Chondrocyte (in vitro differentiated cells): ENCODE measurements at regions not wholly inside any gene's neighbourhood (a gene's known extent, or its start where the extent isn't known, plus 50 kb on each side); places are given as distances from the start of the nearest gene placed in this dataset.

ENCODE experiments used
- DNase-seq: peaks from one replicate; pipeline ENCODE4 v3.0.0; 2021; ENCODE audit warnings: mixed read lengths, low spot score
- H3K27ac Mint-ChIP-seq: one replicate; pipeline ENCODE4 v1.8.0; 2021; ENCODE audit warnings: mild to moderate bottlenecking, moderate library complexity, mixed read lengths; ENCODE audit not compliant: unreplicated experiment
- H3K27me3 Mint-ChIP-seq: 2 replicates; pipeline ENCODE4 v1.8.0; 2021; ENCODE audit warnings: low read depth, mixed read lengths
- H3K36me3 Mint-ChIP-seq: 2 replicates; pipeline ENCODE4 v1.8.0; 2021; ENCODE audit warnings: low read depth, mixed read lengths
- H3K4me1 Mint-ChIP-seq: 2 replicates; pipeline ENCODE4 v1.8.0; 2021; ENCODE audit warnings: low read depth, mild to moderate bottlenecking, mixed read lengths
- H3K4me3 Mint-ChIP-seq: one replicate; pipeline ENCODE4 v1.8.0; 2021; ENCODE audit warnings: mild to moderate bottlenecking, moderate library complexity, mixed read lengths; ENCODE audit not compliant: unreplicated experiment
- H3K9me3 Mint-ChIP-seq: 2 replicates; pipeline ENCODE4 v1.8.0; 2021; ENCODE audit warnings: low read depth, mixed read lengths
- TF ChIP-seq, protein P1 (sequence below): fragments of 200-600 bp; sonication (generic); IDR thresholded peaks from 2 replicates; pipeline ENCODE4 v1.5.0; 2021; ENCODE audit warnings: antibody characterized with exemption, mild to moderate bottlenecking, moderate library complexity

DNA sequence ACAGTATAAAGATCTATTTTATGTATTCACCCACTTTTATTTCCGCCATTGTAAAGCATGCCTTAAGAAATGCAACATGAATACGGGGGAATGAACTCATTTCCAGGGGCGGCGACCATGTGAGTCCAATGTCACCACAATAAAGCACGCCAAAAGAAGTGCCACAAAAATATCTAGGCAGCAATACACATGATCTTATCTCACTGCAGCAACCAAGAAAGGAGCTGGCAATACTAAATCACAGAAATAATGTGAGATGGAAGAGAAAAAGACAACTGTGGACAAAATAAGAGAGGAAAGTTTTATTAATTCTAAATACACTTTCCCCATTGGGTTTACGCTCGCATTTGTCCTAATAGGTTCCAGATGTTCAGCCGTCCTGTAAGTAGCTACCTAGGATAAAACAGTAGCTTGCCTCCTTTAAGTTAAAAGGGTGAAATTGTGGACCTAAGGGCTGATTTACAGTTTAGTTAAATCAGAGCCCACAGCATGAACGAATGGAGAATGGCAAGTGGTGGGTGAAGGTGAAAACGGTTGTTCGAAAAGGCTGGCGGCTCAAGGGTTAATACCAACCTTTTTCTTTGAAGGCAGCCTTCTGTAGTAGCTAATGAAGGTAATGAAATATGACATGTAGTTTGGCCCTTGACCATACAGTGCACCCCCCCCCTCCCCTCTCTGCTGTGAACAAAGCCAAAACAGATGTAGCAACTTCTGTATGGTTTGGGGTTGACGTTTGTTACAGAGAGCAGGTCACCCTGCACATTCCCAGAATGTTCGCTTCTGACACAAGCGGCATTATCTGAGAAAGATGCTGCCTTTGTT is 504.2 kb upstream of the PSMD7 start:
- peaks cover 12% of the 10 kb centered on the region for H3K4me1 Mint-ChIP-seq
- H3K36me3 Mint-ChIP-seq, result peaks cover 2% of the 10 kb centered on the region
- H3K9me3 Mint-ChIP-seq, result no peaks in the 10 kb centered on the region
- H3K27ac Mint-ChIP-seq, result no peak overlapping the region
- no peak for DNase-seq
- peaks cover 21% of the 10 kb centered on the region for H3K27me3 Mint-ChIP-seq
- H3K4me3 Mint-ChIP-seq, result no peak overlapping the region
- TF ChIP-seq, protein P1, sequence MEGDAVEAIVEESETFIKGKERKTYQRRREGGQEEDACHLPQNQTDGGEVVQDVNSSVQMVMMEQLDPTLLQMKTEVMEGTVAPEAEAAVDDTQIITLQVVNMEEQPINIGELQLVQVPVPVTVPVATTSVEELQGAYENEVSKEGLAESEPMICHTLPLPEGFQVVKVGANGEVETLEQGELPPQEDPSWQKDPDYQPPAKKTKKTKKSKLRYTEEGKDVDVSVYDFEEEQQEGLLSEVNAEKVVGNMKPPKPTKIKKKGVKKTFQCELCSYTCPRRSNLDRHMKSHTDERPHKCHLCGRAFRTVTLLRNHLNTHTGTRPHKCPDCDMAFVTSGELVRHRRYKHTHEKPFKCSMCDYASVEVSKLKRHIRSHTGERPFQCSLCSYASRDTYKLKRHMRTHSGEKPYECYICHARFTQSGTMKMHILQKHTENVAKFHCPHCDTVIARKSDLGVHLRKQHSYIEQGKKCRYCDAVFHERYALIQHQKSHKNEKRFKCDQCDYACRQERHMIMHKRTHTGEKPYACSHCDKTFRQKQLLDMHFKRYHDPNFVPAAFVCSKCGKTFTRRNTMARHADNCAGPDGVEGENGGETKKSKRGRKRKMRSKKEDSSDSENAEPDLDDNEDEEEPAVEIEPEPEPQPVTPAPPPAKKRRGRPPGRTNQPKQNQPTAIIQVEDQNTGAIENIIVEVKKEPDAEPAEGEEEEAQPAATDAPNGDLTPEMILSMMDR, result no peak

DNA sequence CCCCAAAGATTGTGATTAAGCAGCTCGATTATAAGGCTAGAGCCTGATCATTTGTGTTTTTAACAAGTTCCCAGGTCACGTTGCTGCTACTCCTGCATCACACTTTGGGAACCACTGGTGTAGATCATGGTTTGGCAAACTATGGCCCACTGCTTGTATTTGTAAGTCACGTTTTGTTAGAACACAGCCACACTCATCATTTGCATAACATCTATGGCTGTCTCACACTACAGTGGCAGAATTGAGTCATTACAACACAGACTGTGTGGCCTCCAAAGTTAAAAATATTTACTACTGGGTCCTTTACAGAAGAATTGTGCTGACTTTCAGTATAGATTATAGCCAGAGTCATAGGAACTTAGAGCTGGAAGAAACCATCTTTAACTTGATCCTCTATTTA is 515.3 kb upstream of the PSMD7 start:
- DNase-seq, result no peak
- H3K27ac Mint-ChIP-seq, result no peak overlapping the region
- peaks cover 2% of the 10 kb centered on the region for H3K27me3 Mint-ChIP-seq
- H3K36me3 Mint-ChIP-seq, result no peaks in the 10 kb centered on the region
- H3K4me3 Mint-ChIP-seq, result no peak overlapping the region
- H3K4me1 Mint-ChIP-seq, result peaks cover 4% of the 10 kb centered on the region
- peaks cover 12% of the 10 kb centered on the region for H3K9me3 Mint-ChIP-seq
- TF ChIP-seq, protein P1, result no peak

DNA sequence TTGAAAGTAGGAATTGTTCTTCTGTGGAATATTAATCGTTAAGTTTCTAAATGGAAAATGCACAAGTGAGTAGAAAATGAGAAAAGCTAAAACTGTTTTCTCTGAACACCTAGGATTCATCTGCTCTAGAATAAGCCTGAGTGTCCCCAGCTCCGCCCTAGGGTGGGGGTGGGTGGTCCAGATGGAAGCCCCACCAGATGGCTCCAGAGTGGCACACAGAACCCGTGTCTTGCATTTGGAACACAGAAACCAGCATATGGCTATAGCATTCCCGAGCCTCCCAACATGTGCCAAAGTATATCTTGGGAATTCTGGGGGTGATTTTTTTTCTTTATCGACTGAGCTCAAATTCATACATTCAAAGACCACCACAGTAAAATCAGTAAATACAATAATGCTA is 517.7 kb upstream of the PSMD7 start:
- Mint-ChIP-seq H3K4me1 (peaks cover 7% of the 10 kb centered on the region), H3K9me3 (peaks cover 5% of the 10 kb centered on the region), H3K27ac (no peak overlapping the region), H3K27me3 (peaks cover 2% of the 10 kb centered on the region), H3K36me3 (no peaks in the 10 kb centered on the region), H3K4me3 (no peak overlapping the region)
- DNase-seq, result no peak
- TF ChIP-seq, protein P1, result no peak

DNA sequence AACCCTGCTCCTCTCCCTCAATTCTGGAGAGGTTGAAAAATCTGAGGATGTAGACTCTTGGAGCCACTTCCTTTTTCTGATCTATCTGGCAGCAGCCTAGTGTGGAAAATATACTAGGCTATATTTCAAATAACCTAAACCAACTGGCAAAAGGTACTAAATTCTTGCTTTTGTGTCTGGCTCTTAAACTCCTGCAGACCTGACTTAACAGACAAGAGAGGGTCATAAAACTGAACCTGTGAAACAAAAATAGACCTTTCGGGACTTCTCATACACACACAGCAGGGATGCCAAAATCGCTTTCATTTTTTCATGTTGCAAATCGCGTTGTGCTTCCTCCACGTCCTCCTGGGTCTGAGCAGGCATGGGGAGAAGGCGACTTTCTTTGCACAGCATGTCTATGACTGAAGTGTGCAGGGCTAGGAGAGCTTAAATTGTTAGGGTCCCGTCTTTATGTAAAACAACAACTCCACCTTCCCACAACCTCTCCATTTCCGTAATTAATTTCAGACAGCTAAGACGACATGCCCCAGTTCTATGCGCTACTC is 520.7 kb upstream of the PSMD7 start:
- H3K9me3 Mint-ChIP-seq, result no peaks in the 10 kb centered on the region
- no peak overlapping the region for H3K4me3 Mint-ChIP-seq
- H3K4me1 Mint-ChIP-seq, result peaks cover 29% of the 10 kb centered on the region
- peaks cover 2% of the 10 kb centered on the region for H3K27me3 Mint-ChIP-seq
- H3K36me3 Mint-ChIP-seq, result no peaks in the 10 kb centered on the region
- no peak overlapping the region for H3K27ac Mint-ChIP-seq
- DNase-seq, result no peak
- TF ChIP-seq, protein P1, result no peak

DNA sequence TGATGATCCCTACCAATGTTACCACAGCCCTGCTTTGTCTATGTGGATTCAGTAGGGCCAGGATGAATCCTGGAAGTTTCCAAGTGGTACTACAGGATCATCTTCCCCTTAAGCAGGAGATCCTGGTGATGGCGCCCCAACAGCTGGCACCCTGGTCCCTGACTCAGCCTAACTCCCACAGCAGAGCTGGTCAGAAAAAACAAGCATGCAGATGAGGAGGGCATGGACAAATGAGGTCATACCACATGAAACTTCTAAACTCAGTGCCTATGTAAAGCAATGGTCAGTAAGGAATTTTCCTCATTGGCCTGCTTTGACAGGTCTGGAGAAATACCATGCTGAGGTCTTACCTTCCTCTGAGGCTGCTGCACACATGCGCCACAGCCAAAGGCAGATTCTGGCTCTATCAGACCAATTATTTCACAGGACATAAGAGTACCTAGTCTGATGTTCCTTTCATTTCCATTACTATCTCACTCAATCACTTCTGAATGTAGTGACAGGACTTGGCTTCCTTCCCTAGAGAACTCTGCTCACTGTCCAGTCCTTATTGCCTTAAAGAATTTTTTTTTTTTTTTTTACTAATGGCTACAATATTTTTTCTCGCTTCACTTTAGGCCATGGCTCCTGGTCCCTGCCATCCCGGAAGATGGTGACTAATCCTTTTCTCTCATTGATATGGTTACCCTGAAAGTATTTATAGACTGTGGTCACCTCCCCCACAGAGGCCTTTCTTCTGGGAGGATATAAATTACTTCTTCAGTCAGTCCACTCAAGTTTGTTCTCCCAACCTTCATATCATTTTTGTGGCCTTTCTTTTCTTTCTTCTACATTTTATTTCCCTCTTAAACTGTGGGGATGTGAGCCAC is 525.2 kb upstream of the PSMD7 start:
- Mint-ChIP-seq H3K4me3 (no peak overlapping the region), H3K27ac (peak overlapping the region; percentile 80), H3K36me3 (no peaks in the 10 kb centered on the region), H3K4me1 (peaks cover 39% of the 10 kb centered on the region), H3K9me3 (peaks cover 3% of the 10 kb centered on the region), H3K27me3 (no peaks in the 10 kb centered on the region)
- TF ChIP-seq, protein P1, result no peak
- no peak for DNase-seq
